Ovary (tissue), 7 donors: ENCODE measurements at regions not wholly inside any gene's neighbourhood (a gene's known extent, or its start where the extent isn't known, plus 50 kb on each side); places are given as distances from the start of the nearest gene placed in this dataset.

Source experiments
- DNase-seq, 5 donors: peaks; one replicate each; pipeline ENCODE4 v3.0.0-alpha.2; 2019 to 2020
- H3K27ac ChIP-seq, 2 donors: fragments of 200-600 bp; one replicate each; pipeline versions ENCODE4 v1.5.1 to v1.8.0; 2019 to 2022
- H3K27me3 ChIP-seq: fragments of 200-600 bp; one replicate; pipeline ENCODE4 v1.8.0; 2022
- H3K36me3 ChIP-seq: fragments of 200-600 bp; sonication (generic); one replicate; pipeline ENCODE4 v1.5.1; 2019
- H3K4me1 ChIP-seq: one replicate; pipeline ENCODE4 v1.8.1; 2013; ENCODE audit warnings: mild to moderate bottlenecking, moderate library complexity; ENCODE audit not compliant: insufficient read depth
- H3K4me3 ChIP-seq: fragments of 200-600 bp; sonication (generic); one replicate; pipeline ENCODE4 v1.5.1; 2017
- H3K9me3 ChIP-seq, 2 donors: fragments of 200-600 bp in 1 of 2; sonication (generic) in 1 of 2; one replicate each; pipeline versions ENCODE4 v1.5.1 to v1.8.1; 2013 to 2019; ENCODE audit warnings: mild to moderate bottlenecking in 1 of 2, moderate library complexity in 1 of 2
- EP300 ChIP-seq: sonication (generic); formaldehyde crosslinking; IDR thresholded peaks from one replicate; pipeline ENCODE4 v1.6.1; 2017; ENCODE audit warnings: antibody characterized with exemption
- POLR2A ChIP-seq: fragments of 450-650 bp; IDR thresholded peaks from one replicate; pipeline ENCODE4 v1.6.1; 2017; ENCODE audit warnings: antibody characterized with exemption, mild to moderate bottlenecking, moderate library complexity
- WGBS, 3 donors: extraction: QIAGEN DNeasy Blood & Tissue Kit in 1 of 3; methylation state at CpG; one replicate each; pipeline versions ENCODE4 v1.1.5 to v1.1.7; 2013 to 2017; 5-methylcytosine and 5-hydroxymethylcytosine counted together
- intact Hi-C, 4 donors: fragments of 100-400 bp; cut with DNase I; formaldehyde crosslinking; loops; one replicate each; pipeline versions ENCODE4 v1.11.0 to v1.15.1; 2022 to 2023
- TF ChIP-seq, protein P1 (sequence below), 3 donors: fragments of 450-650 bp in 2 of 3; fragments of 200-600 bp in 1 of 3; IDR thresholded peaks; one replicate each; pipeline versions ENCODE4 v1.5.1 to v1.8.0; 2016 to 2022; ENCODE audit warnings: antibody characterized with exemption in 3 of 3, mild to moderate bottlenecking in 1 of 3
- donor health status: DM: no; HTN: no; CAD: no; lungs with moderate emphysema.
- donor health status: DM: no; HTN: no; CAD: no.
- donor health status: Bipolar disorder and iron deficiency.
- donor health status: DM: no; HTN: no; CAD: no.
- donor health status: DM: yes; HTN: yes; CAD: no.

DNA sequence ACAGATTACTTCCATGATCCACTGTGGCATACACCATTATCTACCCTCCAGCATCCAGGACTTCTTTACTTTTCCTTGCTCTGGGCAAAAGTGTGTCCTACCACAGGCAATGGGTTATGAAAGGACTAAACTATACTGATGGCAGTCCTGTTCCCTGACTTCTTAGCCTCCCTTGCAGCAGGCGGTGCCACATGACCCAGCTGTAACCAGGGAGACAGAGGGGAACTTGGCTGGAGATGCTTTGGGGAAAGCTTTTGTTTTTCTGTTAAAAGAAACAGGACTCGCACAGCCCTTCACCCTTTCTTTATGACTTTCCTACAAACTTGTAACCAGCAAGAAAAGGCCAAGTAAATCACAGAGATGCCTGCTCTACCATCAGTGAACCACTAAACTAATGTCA lies 394.4 kb downstream of the PCNX1 start:
- WGBS, 3 donors: 84 to 92% (median 84%) methylated on average over 2 of the region's 2 CpGs
- no peak overlapping the region for H3K27ac ChIP-seq
- H3K27me3 ChIP-seq: no peaks in the 10 kb centered on the region
- H3K4me3 ChIP-seq: no peak overlapping the region
- H3K36me3 ChIP-seq: no peaks in the 10 kb centered on the region
- intact Hi-C loops: no loop called here
- TF ChIP-seq, protein P1, sequence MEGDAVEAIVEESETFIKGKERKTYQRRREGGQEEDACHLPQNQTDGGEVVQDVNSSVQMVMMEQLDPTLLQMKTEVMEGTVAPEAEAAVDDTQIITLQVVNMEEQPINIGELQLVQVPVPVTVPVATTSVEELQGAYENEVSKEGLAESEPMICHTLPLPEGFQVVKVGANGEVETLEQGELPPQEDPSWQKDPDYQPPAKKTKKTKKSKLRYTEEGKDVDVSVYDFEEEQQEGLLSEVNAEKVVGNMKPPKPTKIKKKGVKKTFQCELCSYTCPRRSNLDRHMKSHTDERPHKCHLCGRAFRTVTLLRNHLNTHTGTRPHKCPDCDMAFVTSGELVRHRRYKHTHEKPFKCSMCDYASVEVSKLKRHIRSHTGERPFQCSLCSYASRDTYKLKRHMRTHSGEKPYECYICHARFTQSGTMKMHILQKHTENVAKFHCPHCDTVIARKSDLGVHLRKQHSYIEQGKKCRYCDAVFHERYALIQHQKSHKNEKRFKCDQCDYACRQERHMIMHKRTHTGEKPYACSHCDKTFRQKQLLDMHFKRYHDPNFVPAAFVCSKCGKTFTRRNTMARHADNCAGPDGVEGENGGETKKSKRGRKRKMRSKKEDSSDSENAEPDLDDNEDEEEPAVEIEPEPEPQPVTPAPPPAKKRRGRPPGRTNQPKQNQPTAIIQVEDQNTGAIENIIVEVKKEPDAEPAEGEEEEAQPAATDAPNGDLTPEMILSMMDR (IDR thresholded peaks at IDR 0.05): no peak
- TF ChIP-seq POLR2A (no peak), EP300 (no peak)
- no peaks in the 10 kb centered on the region for H3K9me3 ChIP-seq
- no peaks in the 10 kb centered on the region for H3K4me1 ChIP-seq
- DNase-seq: no peak

DNA sequence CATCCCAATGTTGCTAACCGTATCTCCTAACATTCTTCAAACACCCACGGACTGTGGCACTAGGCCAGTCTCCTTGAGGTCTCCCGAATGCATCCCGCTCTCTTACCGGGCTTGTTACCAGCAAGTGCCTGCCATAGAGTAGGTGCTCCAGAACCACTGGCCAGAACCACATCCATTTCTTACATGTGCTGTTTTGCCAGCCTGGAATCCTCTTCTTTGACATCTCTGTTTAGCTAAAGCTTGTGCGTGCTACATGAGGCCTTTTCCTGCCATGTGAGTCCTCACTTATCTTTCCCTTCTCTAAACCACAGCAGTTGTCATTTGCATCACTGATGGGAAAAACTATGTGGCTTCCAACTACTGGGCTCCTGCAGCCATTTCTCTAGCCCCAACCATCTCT lies 397.4 kb downstream of the PCNX1 start:
- no peak for TF ChIP-seq POLR2A
- no peak for TF ChIP-seq EP300
- TF ChIP-seq, protein P1 (IDR thresholded peaks at IDR 0.05): no peak
- 66 to 77% (median 68%) methylated on average over 6 of the region's 6 CpGs for WGBS, 3 donors
- no peak for DNase-seq
- H3K4me1 ChIP-seq: no peaks in the 10 kb centered on the region
- no peaks in the 10 kb centered on the region for H3K36me3 ChIP-seq
- intact Hi-C loops: no loop called here
- H3K9me3 ChIP-seq: no peaks in the 10 kb centered on the region
- no peak overlapping the region for H3K4me3 ChIP-seq
- H3K27ac ChIP-seq: no peak overlapping the region
- no peaks in the 10 kb centered on the region for H3K27me3 ChIP-seq

DNA sequence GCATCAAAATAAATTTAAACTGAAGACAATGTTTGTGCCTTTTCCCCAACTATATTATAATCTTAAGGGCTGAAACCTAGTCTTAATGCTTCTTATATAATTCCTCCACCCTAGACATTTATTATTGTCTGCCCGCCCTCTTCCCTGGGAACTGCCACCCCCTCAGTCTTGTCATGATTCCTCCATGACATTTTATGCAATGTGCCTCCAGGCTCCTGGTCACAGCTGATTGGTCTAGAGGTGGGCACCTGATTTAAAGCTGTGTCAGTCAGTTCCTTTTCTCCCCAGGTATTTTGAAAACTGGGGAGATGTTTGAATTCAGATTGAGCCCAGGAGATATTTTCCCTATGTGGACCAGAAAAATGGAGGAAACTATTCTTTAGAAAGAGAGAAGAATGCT lies 401.4 kb downstream of the PCNX1 start:
- DNase-seq: no peak
- TF ChIP-seq, protein P1 (IDR thresholded peaks at IDR 0.05): no peak
- TF ChIP-seq POLR2A (no peak), EP300 (no peak)

DNA sequence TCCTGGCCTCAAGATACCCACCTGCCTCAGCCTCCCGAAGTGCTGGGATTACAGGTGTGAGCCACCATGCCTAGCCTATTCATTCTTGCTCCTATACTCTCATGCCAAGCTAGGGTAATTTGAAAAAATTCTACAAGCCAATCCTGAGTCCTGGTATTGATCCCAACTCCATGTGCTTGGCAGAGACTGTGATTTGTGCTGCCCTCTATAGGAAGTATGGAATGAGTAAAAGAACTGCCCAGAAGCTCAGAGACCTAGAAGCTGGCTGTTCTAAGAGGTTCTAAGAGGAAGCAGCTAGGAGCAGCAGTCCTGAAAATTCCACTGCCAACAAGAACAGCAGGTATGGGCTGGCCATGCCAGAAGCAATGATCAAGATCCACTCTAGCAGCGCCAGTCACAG lies 402.5 kb downstream of the PCNX1 start:
- Histone ChIP-seq H3K4me1 (no peaks in the 10 kb centered on the region), H3K27ac (no peak overlapping the region), H3K27me3 (no peaks in the 10 kb centered on the region), H3K36me3 (no peaks in the 10 kb centered on the region), H3K9me3 (no peaks in the 10 kb centered on the region), H3K4me3 (no peak overlapping the region)
- intact Hi-C loops: no loop called here
- no peak for DNase-seq
- 89 to 94% (median 93%) methylated on average over 2 of the region's 2 CpGs for WGBS, 3 donors
- TF ChIP-seq EP300: no peak
- TF ChIP-seq POLR2A: no peak
- TF ChIP-seq, protein P1 (IDR thresholded peaks at IDR 0.05): no peak

More for the DNA sequence above, 401.4 kb downstream of the PCNX1 start:
- 94 to 98% (median 95%) methylated on average over 1 of the region's 1 CpG for WGBS, 3 donors
- Histone ChIP-seq H3K36me3 (no peaks in the 10 kb centered on the region), H3K27me3 (no peaks in the 10 kb centered on the region), H3K4me3 (no peak overlapping the region), H3K4me1 (no peaks in the 10 kb centered on the region), H3K9me3 (no peaks in the 10 kb centered on the region), H3K27ac (no peak overlapping the region)
- intact Hi-C loops: no loop called here

DNA sequence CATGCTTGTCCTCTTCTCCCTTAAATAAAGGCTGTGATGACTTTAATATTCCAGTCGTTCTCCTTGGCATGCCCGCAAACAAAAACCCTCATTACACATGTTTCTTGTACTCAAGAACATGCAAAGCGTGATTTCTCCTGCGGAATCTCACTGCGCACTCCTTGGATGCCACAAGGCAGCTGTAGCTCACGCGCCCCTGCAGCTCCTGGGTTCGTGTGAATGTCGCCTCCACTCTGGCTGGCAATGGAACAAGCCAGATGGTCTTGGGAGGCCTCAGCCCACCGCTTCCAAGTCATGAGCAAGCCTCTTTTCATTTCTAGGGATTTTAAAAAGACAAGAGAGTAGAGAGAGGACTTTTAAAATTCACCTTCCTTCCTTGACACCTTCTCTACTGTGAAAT lies 403.8 kb downstream of the PCNX1 start:
- Histone ChIP-seq H3K36me3 (no peaks in the 10 kb centered on the region), H3K4me3 (no peak overlapping the region), H3K9me3 (no peaks in the 10 kb centered on the region), H3K4me1 (no peaks in the 10 kb centered on the region), H3K27me3 (no peaks in the 10 kb centered on the region), H3K27ac (no peak overlapping the region)
- DNase-seq: no peak
- intact Hi-C loops: no loop called here
- no peak for TF ChIP-seq EP300
- TF ChIP-seq, protein P1 (IDR thresholded peaks at IDR 0.05): no peak
- TF ChIP-seq POLR2A: no peak
- 81 to 84% (median 82%) methylated on average over 10 of the region's 10 CpGs for WGBS, 3 donors
